HepG2 (cell line): ENCODE measurements at regions not wholly inside any gene's neighbourhood (a gene's known extent, or its start where the extent isn't known, plus 50 kb on each side); places are given as distances from the start of the nearest gene placed in this dataset.
A peak's percentile ranks its signal among the peaks of the same experiment; 100 is the strongest.

Experiments
- ATAC-seq: fragments of 200-7000 bp; cut with Tn5 transposase; 3 replicates; pipeline ENCODE4 v1.9.1; 2020; ENCODE audit warnings: mild to moderate bottlenecking, moderate library complexity
- BruUV-seq: library from RNA; stranded (reverse); fragments of 400-500 nt; replicated peaks from 2 replicates; lab custom pipeline; 2021; lab: Mats Ljungman, UMichigan
- CTCF ChIA-PET: fragments of 300-600 bp; formaldehyde crosslinking; extraction: SDS; loops from one replicate; lab custom pipeline; 2021; ENCODE audit warnings: low total read pairs, inconsistent platforms, low intra/inter-chr PET ratio; lab: Yijun Ruan, JAX
- POLR2A ChIA-PET: fragments of 350-600 bp; sonication (Branson Sonifier 250); formaldehyde crosslinking; loops from one replicate; lab custom pipeline; 2020; ENCODE audit warnings: antibody characterized with exemption, inconsistent platforms; lab: Yijun Ruan, JAX
- DNase-seq: peaks from one replicate; pipeline ENCODE4 v3.0.0-alpha.2; 2015; ENCODE audit warnings: low spot score
- FAIRE-seq: peaks from 3 replicates; lab custom pipeline; 2011; peaks lifted over from hg19 to GRCh38; lab: Jason Lieb, UNC
- H2AFZ ChIP-seq: one replicate; pipeline ENCODE4 v1.6.1; 2011; ENCODE audit warnings: low read length, inconsistent platforms
- H3K27ac ChIP-seq: fragments of 300-600 bp; 3 replicates; pipeline ENCODE4 v1.8.0; 2011; ENCODE audit warnings: mixed run types, mild to moderate bottlenecking, mixed read lengths, low read length, inconsistent platforms; ENCODE audit not compliant: insufficient read depth; ENCODE audit errors: extremely low read length
- H3K27me3 ChIP-seq, 2 experiments: fragments of 200-600 bp in 1 of 2; 2 replicates in 1 of 2; 3 replicates in 1 of 2; pipeline versions ENCODE4 v1.6.0 to v1.8.0; 2011; ENCODE audit warnings: low read length in 2 of 2, mild to moderate bottlenecking in 2 of 2, moderate library complexity in 2 of 2, inconsistent platforms in 1 of 2; ENCODE audit not compliant: insufficient read depth in 2 of 2, control insufficient read depth in 1 of 2
- H3K36me3 ChIP-seq, 2 experiments: fragments of 200-600 bp in 1 of 2; replicated peaks in 1 of 2; 2 replicates in 1 of 2; 3 replicates in 1 of 2; pipeline versions ENCODE4 v1.5.1 to v1.8.0; 2011; ENCODE audit warnings: low read length in 2 of 2, inconsistent platforms in 1 of 2; ENCODE audit not compliant: insufficient read depth in 2 of 2, control insufficient read depth in 1 of 2
- H3K4me1 ChIP-seq: 2 replicates; pipeline ENCODE4 v1.5.1; 2012; ENCODE audit warnings: low read length, inconsistent platforms; ENCODE audit not compliant: insufficient read depth
- H3K4me2 ChIP-seq: 2 replicates; pipeline ENCODE4 v1.6.0; 2011; ENCODE audit warnings: low read depth, low read length, inconsistent platforms
- H3K4me3 ChIP-seq, 3 experiments: fragments of 200-600 bp in 1 of 3; sonication (generic), shearing (Covaris generic) in 1 of 3; replicated peaks in 1 of 3; 2 replicates each; pipeline ENCODE4 v1.5.1; 2011 to 2016; ENCODE audit warnings: low read length in 3 of 3, inconsistent platforms in 2 of 3, low read depth in 2 of 3, mild to moderate bottlenecking in 2 of 3, control low read depth in 1 of 3, mixed read lengths in 1 of 3; ENCODE audit not compliant: insufficient read depth in 1 of 3
- H3K79me2 ChIP-seq: one replicate; pipeline ENCODE4 v1.6.1; 2011; ENCODE audit warnings: low read length, inconsistent platforms; ENCODE audit not compliant: insufficient read depth
- H3K9ac ChIP-seq: 2 replicates; pipeline ENCODE4 v1.6.0; 2011; ENCODE audit warnings: mild to moderate bottlenecking, low read depth, low read length, inconsistent platforms; ENCODE audit not compliant: insufficient read depth
- H3K9me3 ChIP-seq: 2 replicates; pipeline ENCODE4 v1.5.1; 2012; ENCODE audit warnings: mild to moderate bottlenecking, low read length
- H4K20me1 ChIP-seq: 2 replicates; pipeline ENCODE4 v1.6.0; 2011; ENCODE audit warnings: inconsistent platforms, mild to moderate bottlenecking, low read length, moderate library complexity; ENCODE audit not compliant: insufficient read depth
- HOXA3 ChIP-seq: sonication (generic); formaldehyde crosslinking; IDR thresholded peaks from 2 replicates; pipeline ENCODE4 v1.5.0; 2020; ENCODE audit warnings: missing genetic modification reagents
- IRX3 ChIP-seq: sonication (generic); formaldehyde crosslinking; IDR thresholded peaks from 2 replicates; pipeline ENCODE4 v1.8.1; 2023; ENCODE audit warnings: mild to moderate bottlenecking, low read depth, missing genetic modification reagents, borderline replicate concordance
- MAFG ChIP-seq: sonication (generic); formaldehyde crosslinking; IDR thresholded peaks from 2 replicates; pipeline ENCODE4 v1.5.1; 2020; ENCODE audit warnings: mild to moderate bottlenecking, missing genetic modification reagents
- NCOA5 ChIP-seq: sonication (generic); formaldehyde crosslinking; IDR thresholded peaks from 2 replicates; pipeline ENCODE4 v1.4.0; 2020; ENCODE audit warnings: missing genetic modification reagents
- SMC3 ChIP-seq: IDR thresholded peaks from 2 replicates; pipeline ENCODE4 v1.6.1; 2011; ENCODE audit warnings: low read length, improper control_type of control experiment
- STAG1 ChIP-seq: sonication (generic); formaldehyde crosslinking; IDR thresholded peaks from 2 replicates; pipeline ENCODE4 v1.4.0; 2020; ENCODE audit warnings: missing genetic modification reagents
- ZNF335 ChIP-seq: sonication (generic); formaldehyde crosslinking; IDR thresholded peaks from 2 replicates; pipeline ENCODE4 v1.4.0; 2020; ENCODE audit warnings: missing genetic modification reagents
- WGBS: methylation state at CpG from one replicate; pipeline ENCODE4 v1.1.6; 2017; ENCODE audit warnings: low lambda C conversion rate; 5-methylcytosine and 5-hydroxymethylcytosine counted together
- in situ Hi-C: cut with HindIII; loops from 2 replicates; pipeline ENCODE4 v1.10.0; 2017; ENCODE audit warnings: low pct_unique_long_range_greater_than_20kb; ENCODE audit not compliant: extremely low pct_ligation_motif_present
- intact Hi-C: fragments of 100-400 bp; cut with micrococcal nuclease; formaldehyde crosslinking; loops from one replicate; pipeline ENCODE4 v1.10.0; 2022; ENCODE audit not compliant: unreplicated experiment
- TF ChIP-seq, protein P1 (sequence below): sonication (generic); formaldehyde crosslinking; IDR thresholded peaks from 2 replicates; pipeline ENCODE4 v1.8.1; 2023; ENCODE audit warnings: mild to moderate bottlenecking, missing genetic modification reagents
- TF ChIP-seq, protein P2 (sequence below): sonication (generic); formaldehyde crosslinking; IDR thresholded peaks from 2 replicates; pipeline ENCODE4 v1.5.0; 2020; ENCODE audit warnings: mild to moderate bottlenecking, missing genetic modification reagents, moderate library complexity

DNA sequence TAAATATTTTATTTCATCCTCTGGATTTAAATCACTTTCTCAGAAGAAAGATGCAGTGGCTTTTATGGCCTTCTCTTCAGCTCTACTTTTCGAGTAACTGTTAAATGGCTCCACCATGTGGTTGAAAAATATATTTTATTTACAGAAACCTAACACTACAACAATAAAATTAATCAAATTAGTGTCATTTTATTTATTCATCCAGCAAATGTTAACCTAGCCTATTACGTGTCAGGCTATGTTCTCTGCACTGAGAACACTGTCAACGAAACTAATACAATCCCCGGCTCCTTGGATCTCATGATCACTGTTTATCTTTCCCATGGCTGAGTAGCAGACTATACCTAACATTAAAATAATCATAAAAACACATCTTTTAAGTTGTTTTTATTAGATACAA, 148.0 kb upstream of the OSTN start:
- no peaks in the 10 kb centered on the region for H4K20me1 ChIP-seq
- DNase-seq (peak; percentile 9), FAIRE-seq (no peak), ATAC-seq (peak; percentile 55; the same call in 2 of the 3 replicates)
- H3K79me2 ChIP-seq, result no peaks in the 10 kb centered on the region
- ChIA-PET CTCF (interaction anchor here (0.9 to 2.3 kb wide), 4 partner anchors 167 to 351 kb away, joined by 3 to 16 read pairs (median 8); no protein-coding TSS in a partner anchor), POLR2A (no interaction called here)
- no peak overlapping the region for H3K9ac ChIP-seq
- no peak for TF ChIP-seq MAFG (CRISPR knock-in tag)
- TF ChIP-seq IRX3, result no peak
- peak; percentile 50; the same call in 1 of the 2 replicates for TF ChIP-seq SMC3
- TF ChIP-seq ZNF335 (CRISPR knock-in tag), result no peak
- TF ChIP-seq HOXA3, result no peak
- TF ChIP-seq, protein P1, sequence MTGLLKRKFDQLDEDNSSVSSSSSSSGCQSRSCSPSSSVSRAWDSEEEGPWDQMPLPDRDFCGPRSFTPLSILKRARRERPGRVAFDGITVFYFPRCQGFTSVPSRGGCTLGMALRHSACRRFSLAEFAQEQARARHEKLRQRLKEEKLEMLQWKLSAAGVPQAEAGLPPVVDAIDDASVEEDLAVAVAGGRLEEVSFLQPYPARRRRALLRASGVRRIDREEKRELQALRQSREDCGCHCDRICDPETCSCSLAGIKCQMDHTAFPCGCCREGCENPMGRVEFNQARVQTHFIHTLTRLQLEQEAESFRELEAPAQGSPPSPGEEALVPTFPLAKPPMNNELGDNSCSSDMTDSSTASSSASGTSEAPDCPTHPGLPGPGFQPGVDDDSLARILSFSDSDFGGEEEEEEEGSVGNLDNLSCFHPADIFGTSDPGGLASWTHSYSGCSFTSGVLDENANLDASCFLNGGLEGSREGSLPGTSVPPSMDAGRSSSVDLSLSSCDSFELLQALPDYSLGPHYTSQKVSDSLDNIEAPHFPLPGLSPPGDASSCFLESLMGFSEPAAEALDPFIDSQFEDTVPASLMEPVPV (CRISPR knock-in tag), result no peak
- TF ChIP-seq STAG1 (CRISPR knock-in tag), result peak; percentile 70
- TF ChIP-seq, protein P2, sequence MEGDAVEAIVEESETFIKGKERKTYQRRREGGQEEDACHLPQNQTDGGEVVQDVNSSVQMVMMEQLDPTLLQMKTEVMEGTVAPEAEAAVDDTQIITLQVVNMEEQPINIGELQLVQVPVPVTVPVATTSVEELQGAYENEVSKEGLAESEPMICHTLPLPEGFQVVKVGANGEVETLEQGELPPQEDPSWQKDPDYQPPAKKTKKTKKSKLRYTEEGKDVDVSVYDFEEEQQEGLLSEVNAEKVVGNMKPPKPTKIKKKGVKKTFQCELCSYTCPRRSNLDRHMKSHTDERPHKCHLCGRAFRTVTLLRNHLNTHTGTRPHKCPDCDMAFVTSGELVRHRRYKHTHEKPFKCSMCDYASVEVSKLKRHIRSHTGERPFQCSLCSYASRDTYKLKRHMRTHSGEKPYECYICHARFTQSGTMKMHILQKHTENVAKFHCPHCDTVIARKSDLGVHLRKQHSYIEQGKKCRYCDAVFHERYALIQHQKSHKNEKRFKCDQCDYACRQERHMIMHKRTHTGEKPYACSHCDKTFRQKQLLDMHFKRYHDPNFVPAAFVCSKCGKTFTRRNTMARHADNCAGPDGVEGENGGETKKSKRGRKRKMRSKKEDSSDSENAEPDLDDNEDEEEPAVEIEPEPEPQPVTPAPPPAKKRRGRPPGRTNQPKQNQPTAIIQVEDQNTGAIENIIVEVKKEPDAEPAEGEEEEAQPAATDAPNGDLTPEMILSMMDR, result peak; percentile 51; the same call in 1 of the 2 replicates
- no peak for TF ChIP-seq NCOA5 (CRISPR knock-in tag)
- H3K27ac ChIP-seq, result no peak overlapping the region
- no peaks in the 10 kb centered on the region for H3K4me1 ChIP-seq
- no peak overlapping the region for H3K4me3 ChIP-seq
- H3K4me2 ChIP-seq, result no peak overlapping the region
- intact Hi-C loops (loop anchor here (1.0 to 10.0 kb wide), 3 partner anchors 167 to 666 kb away; partner anchors contain the start of gene CLDN16), in situ Hi-C loops (loop anchor here (10.0 kb wide), 1 partner anchor 166 kb away; no protein-coding TSS in a partner anchor)
- H2AFZ ChIP-seq, result no peak overlapping the region
- WGBS, result 0% methylated on average over 4 of the region's 4 CpGs
- BruUV-seq, result no TSS peak
- no peaks in the 10 kb centered on the region for H3K36me3 ChIP-seq
- H3K9me3 ChIP-seq, result no peaks in the 10 kb centered on the region
- H3K27me3 ChIP-seq, result no peaks in the 10 kb centered on the region
